HG03066 (cell line): ENCODE measurements at regions not wholly inside any gene's neighbourhood (a gene's known extent, or its start where the extent isn't known, plus 50 kb on each side); places are given as distances from the start of the nearest gene placed in this dataset.
"Not testable (repeated sequence)": the region's sequence is repeated elsewhere in the genome, so short reads cannot be mapped to it uniquely, and the experiment has no call there.

Experiments used
- ATAC-seq: cut with Tn5 transposase; IDR thresholded peaks from one replicate; pipeline ENCODE4 v1.9.1; 2021; ENCODE audit warnings: low read depth; ENCODE audit not compliant: unreplicated experiment

GRCh38 chr7:80019809-80020207, 114.8 kb upstream of the GNAI1 start:
- ATAC-seq = not testable (repeated sequence)

- ATAC-seq = peak; percentile 97
Observed at GRCh38 chr7:80018941-80019808, 115.5 kb upstream of the GNAI1 start.

DNA sequence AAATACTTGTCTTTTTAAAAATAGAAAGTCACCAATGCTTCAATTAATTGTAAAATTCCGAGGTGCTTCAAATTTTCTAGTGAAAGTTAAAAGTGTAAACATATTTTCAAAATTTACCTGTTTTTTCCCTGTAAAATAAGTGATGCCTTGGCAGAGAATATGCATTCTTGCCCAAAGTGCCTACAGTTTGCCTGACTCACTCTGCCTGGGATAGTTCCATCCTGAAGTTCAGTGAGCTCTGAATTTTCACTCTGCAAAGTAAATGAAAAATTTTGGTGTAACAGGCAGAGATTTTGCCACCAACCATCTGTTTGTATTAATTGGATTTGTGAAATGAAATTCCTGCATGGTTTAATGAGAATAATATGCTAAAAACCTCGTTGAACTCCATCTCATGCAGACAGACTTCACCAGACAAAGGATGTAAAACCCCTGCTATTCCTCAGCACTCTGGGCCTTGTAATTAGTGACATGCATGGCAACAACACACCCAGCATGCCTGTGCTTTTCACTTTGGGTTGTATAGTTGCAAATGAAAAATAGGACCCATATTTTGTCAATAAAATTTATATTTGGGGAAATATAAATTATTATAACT, 117.4 kb upstream of the GNAI1 start:
- ATAC-seq = no peak

DNA sequence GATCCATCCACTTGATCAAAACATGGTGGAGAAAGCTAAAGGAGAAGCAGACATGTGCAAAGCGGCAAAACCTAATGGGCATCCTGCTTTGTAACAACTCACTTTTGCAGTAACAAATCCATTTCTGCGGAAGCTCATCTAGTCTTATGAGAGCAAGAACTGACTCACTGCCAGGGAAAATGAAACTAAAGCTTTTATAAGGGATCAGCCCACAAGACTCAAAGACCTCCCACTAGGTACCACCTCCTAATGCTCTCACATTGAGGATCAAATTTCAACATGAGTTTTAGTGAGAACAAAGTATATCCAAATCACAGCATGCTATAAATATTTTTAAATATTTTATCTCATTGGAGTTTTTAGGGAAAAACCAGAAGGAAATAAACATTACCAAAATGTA, 120.1 kb upstream of the GNAI1 start:
- ATAC-seq = no peak

DNA sequence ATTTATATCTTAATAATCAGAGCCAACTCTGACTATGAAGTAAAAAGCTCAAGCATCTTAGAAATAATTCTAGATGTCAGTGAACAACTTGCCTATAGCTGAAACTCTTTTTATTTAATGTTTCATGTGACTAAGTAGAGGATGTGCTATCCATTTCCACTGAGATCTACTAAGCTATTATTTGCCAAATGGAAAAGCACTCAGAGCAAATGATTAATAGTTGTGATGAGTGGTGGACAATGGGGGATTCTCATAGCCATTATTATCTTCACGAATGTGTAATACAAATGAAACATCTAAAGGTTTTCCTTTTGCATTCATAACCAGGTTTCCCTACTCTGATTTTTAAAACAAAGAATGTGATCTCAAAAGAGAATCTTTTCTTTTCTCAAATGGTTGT, 126.6 kb upstream of the GNAI1 start:
- ATAC-seq = no peak

DNA sequence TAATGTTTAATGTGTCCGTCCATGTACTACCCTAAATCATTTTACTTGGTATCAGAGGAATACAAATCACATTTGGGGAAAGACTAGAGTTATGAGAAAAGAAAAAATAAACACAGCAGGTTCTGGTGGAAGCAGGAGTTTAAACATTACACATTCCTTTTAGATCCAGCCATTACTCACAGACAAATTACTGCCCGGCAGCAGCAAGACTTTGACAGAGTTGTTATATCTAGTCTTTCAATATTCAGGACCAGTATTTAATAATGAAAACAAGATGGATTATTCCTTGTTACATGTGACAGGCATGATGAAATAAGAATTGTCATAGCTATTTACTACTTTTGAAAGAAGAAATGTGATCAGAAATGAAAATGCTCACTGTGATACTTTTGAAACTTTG, 131.8 kb upstream of the GNAI1 start:
- ATAC-seq = no peak

DNA sequence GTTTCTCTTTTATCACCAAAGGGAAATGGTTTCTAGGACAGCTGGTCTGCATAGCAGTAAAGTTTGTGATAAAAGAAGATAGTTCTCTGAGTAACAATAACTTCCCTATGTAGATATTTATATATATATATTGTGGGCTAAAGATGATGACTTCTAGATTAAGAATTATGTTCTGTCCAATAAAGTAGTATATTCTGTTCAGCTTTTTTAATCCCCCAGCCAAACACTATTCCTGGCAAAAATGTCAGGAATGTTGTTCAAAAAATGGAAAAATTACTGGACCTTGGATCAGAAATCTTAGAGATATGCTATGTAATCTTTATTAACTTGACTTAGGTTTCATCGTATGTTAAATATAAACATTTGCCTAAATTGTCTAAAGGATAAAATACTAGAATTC, 136.3 kb upstream of the GNAI1 start:
- ATAC-seq = no peak

DNA sequence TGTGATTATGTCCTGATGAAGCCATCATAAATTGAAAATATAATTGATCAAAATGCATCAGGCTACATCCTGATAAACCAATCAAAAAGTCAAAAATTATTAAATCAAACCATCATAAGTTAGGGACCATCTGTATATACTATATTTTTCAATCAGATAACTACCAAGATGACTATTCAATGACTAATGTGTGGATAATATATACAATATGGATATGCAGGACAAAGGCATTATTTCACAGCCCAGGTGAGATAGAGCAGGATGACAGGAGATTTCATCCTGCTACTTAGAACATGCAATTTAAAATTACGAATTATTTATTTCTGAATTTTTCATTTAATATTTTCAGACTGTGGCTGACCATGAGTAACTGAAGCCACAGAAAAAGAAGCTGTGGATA, 137.3 kb upstream of the GNAI1 start:
- no peak for ATAC-seq

DNA sequence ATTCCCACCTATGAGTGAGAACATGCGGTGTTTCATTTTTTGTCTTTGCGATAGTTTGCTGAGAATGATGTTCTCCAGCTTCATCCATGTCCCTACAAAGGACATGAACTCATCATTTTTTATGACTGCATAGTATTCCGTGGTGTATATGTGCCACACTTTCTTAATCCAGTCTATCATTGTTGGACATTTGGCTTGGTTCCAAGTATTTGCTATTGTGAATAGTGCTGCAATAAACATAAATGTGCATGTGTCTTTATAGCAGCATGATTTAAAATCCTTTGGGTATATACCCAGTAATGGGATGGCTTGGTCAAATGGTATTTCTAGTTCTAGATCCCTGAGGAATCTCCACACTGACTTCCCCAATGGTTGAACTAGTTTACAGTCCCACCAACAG, 138.9 kb upstream of the GNAI1 start:
- not testable (repeated sequence) for ATAC-seq

- no peak for ATAC-seq
Observed at GRCh38 chr7:79988653-79989052, 146.0 kb upstream of the GNAI1 start.

GRCh38 chr7:79984210-79984609, 150.4 kb upstream of the GNAI1 start:
- ATAC-seq = no peak

- ATAC-seq = no peak
Observed at GRCh38 chr7:79982141-79982770, 152.4 kb upstream of the GNAI1 start.

DNA sequence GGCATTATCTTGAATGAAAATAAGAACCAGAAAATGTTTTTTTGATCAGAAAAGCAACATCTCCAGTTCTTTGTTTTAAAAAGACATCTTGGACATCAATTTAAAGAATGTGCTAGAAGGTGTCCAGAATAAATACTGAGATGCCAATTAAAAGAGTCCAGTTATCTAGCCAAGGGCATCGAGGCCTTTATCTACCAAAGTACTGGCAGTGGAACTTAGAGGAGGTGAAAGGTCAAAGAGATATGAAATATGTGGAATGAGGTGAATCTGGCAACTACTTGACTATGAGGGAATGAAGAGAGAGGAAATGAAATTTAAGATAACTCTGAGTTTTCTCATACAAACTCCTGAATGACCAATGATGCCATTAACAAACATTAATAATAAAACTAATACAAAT, 154.3 kb upstream of the GNAI1 start:
- no peak for ATAC-seq

- no peak for ATAC-seq
Observed at GRCh38 chr7:79979437-79979836, 155.2 kb upstream of the GNAI1 start.

DNA sequence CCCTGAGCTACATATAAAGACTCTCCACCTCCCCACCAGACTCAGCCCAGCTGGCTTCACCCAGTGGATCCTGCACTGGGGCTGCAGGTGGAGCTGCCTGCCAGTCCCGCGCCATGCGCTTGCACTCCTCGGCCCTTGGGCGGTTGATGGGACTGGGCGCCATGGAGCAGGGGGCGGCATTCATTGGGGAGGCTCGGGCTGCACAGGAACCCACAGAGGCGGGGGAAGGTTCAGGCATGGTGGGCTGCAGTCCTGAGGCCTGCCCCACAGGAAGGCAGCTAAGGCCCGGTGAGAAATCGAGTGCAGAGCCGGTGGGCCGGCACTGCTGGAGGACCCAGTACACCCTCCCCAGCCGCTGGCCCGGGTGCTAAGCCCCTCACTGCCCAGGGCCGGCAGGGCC, 157.2 kb upstream of the GNAI1 start:
- ATAC-seq = no peak

- ATAC-seq = not testable (repeated sequence)
Observed at GRCh38 chr7:79976711-79977020, 158.0 kb upstream of the GNAI1 start.

DNA sequence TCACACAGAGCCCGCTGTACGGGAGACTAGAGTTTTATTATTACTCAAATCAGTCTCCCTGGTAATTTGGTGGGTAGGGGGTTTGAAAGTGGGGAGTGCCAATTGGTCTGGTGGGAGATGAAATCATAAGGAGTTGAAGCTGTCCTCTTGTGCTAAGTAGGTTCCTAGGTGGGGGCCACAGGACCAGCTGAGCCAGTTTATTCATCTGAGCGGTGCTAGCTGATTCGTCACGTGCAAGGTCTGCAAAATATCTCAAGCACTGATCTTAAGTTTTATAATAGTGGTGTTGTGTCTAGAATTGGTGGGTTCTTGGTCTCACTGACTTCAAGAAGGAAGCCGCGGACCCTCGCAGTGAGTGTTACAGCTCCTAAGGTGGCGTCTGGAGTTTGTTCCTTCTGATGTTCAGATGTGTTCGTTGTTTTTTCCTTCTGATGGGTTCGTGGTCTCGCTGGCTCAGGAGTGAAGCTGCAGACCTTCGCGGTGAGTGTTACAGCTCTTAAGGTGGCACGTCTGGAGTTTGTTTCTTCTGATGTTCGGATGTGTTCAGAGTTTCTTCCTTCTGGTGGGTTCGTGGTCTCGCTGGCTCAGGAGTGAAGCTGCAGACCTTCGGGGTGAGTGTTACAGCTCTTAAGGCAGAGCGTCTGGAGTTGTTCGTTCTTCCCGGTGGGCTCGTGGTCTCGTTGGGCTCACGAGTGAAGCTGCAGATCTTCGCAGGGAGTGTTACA, 158.5 kb upstream of the GNAI1 start:
- not testable (repeated sequence) for ATAC-seq

DNA sequence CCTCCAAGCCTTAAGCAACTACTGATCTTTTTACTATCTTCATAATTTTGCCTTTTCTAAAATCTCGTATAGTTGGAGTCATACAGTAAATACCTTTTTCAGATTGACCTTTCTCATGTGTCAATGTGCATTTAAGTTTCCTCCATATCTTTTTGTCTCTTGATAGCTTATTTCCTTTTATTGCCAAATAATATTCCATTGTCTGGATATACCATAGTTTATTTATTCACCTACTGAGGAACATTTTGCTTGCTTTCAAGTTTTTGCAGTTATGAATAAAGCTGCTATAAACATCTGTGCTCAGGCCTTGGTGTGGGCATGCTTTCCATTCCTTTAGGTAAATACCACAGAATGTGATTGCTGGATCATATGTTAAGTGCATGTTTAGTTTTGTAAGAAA, 161.2 kb upstream of the GNAI1 start:
- no peak for ATAC-seq

DNA sequence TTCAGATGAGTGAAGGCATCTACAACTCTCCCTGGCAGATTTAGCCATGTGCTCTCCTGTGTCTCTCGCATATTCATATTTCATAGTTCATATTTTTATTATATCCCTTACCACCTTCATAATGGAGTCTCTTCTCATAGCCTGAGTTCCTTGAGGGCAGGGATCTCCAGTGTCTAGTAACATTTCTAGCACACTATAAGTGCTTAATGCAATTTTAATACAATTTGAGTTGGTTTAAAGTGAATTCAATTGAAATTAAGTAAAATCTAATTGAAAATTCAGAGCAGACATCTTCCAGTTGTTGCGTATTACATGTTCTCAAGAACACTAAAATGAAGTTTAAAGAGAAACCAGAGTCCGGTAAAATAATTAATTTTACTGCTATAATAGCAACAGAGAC, 163.6 kb upstream of the GNAI1 start:
- ATAC-seq = no peak

- no peak for ATAC-seq
Observed at GRCh38 chr7:79968894-79969293, 165.7 kb upstream of the GNAI1 start.

GRCh38 chr7:79968077-79968648, 166.5 kb upstream of the GNAI1 start:
- ATAC-seq = no peak
